BJ (cell line): ENCODE measurements at regions not wholly inside any gene's neighbourhood (a gene's known extent, or its start where the extent isn't known, plus 50 kb on each side); places are given as distances from the start of the nearest gene placed in this dataset.

Experiments
- CTCF ChIA-PET: fragments of 350-600 bp; formaldehyde crosslinking; extraction: SDS; loops from one replicate; lab custom pipeline; 2021; ENCODE audit warnings: antibody characterized with exemption, inconsistent platforms; lab: Yijun Ruan, JAX
- POLR2A ChIA-PET: fragments of 300-600 bp; sonication (Branson Sonifier 250); formaldehyde crosslinking; extraction: SDS; loops from one replicate; lab custom pipeline; 2021; ENCODE audit warnings: antibody characterized with exemption; lab: Charles Lee
- DNase-seq: peaks from one replicate; pipeline ENCODE4 v3.0.0-alpha.2; 2011; ENCODE audit warnings: low read depth
- H3K27me3 ChIP-seq: 2 replicates; pipeline ENCODE4 v1.6.0; 2011; ENCODE audit warnings: low read length; ENCODE audit not compliant: control insufficient read depth, insufficient read depth
- H3K36me3 ChIP-seq: 2 replicates; pipeline ENCODE4 v1.5.1; 2011; ENCODE audit warnings: low read length; ENCODE audit not compliant: control insufficient read depth, insufficient read depth
- H3K4me3 ChIP-seq: 2 replicates; pipeline ENCODE4 v1.5.1; 2011; ENCODE audit warnings: low read depth, mild to moderate bottlenecking, control low read depth, low read length
- CTCF ChIP-seq: IDR thresholded peaks from 2 replicates; pipeline ENCODE4 v1.5.1; 2011; ENCODE audit warnings: low read depth, mild to moderate bottlenecking, control low read depth, inconsistent platforms, low read length, moderate library complexity; ENCODE audit not compliant: insufficient read depth

- no peak for DNase-seq
- CTCF ChIA-PET: no interaction called here
- POLR2A ChIA-PET: no interaction called here
Measured at GRCh38 chr6:121855521-121855920, 420.1 kb downstream of the GJA1 start.

DNA sequence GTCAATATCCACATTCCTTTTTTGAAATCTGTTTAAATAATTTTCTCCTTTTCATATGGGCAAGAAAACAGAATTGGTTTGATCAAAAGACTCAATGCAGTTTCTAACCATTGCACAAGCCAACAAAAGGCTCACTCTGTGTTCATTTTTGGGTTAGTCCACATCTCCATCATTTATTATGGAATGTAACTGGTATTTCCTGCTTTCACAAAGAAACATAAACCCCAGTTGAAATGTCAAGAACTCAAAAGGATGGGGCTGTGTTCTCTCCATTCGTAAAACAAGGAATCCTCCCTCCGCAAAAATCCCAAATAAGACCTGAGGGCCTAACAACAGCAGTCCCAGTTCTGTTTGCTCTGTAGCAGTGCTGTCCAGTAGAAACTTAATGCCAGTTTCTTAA, 420.9 kb downstream of the GJA1 start:
- ChIA-PET POLR2A (no interaction called here), CTCF (no interaction called here)
- Histone ChIP-seq H3K36me3 (no peaks in the 10 kb centered on the region), H3K4me3 (no peak overlapping the region), H3K27me3 (no peaks in the 10 kb centered on the region)
- peak; percentile 65 for DNase-seq
- no peak for TF ChIP-seq CTCF

More at GRCh38 chr6:121855521-121855920, 420.1 kb downstream of the GJA1 start:
- H3K36me3 ChIP-seq: no peaks in the 10 kb centered on the region
- H3K27me3 ChIP-seq: no peaks in the 10 kb centered on the region
- H3K4me3 ChIP-seq: no peak overlapping the region
- TF ChIP-seq CTCF: no peak

- ChIA-PET CTCF (interaction anchor here (0.9 to 1.7 kb wide), 3 partner anchors 177 to 802 kb away, joined by 3 to 4 read pairs (median 4); no protein-coding TSS in a partner anchor), POLR2A (no interaction called here)
- H3K36me3 ChIP-seq: no peaks in the 10 kb centered on the region
- DNase-seq: no peak
- H3K27me3 ChIP-seq: no peaks in the 10 kb centered on the region
- H3K4me3 ChIP-seq: no peak overlapping the region
- TF ChIP-seq CTCF: no peak
Measured at GRCh38 chr6:121857551-121857950, 422.1 kb downstream of the GJA1 start.

DNA sequence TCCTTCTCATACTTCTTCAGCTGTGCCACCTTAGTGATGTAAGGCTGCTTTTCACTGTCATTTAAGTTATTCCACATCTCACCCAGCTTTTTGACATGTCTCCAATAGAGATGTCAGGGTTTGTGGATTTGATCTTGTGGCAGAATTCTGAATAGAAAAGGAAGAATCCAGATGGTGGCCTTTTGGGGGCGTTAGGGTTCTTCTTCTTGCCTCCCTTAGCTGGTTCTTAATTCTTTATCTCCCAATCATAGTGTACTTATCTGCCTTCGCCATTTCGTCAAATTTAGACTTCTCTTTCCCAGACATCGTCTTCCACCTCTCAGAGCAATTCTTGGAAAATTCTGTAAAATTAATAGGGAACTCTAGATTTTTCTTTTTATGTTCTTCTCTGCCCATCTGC, 422.9 kb downstream of the GJA1 start:
- CTCF ChIA-PET: interaction anchor here (0.7 to 1.7 kb wide), 7 partner anchors 166 to 803 kb away, joined by 3 to 4 read pairs (median 3); no protein-coding TSS in a partner anchor
- H3K4me3 ChIP-seq: no peak overlapping the region
- DNase-seq: no peak
- H3K27me3 ChIP-seq: no peaks in the 10 kb centered on the region
- no peaks in the 10 kb centered on the region for H3K36me3 ChIP-seq
- no peak for TF ChIP-seq CTCF
- POLR2A ChIA-PET: interaction anchor here (0.8 kb wide), 1 partner anchor 34 kb away, joined by 3 read pairs; no protein-coding TSS in a partner anchor

DNA sequence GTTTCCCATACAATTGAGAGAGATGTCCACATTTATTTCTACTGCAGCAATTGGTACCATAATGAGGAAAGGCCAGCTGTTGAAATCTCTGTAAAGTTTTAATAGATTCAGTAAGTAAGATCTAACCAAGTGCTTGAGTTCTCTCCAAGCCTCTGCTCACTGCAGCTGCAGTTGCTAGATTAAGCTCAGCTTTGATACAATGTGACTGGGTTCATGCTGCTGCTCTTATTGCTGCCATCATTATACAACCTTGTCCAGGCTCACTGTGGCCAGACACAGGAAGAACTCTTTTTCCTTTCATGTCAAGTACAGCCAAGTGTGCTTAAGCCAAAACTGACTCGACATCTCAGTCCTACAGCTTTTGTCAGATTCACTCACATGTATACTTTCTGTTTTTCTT, 423.5 kb downstream of the GJA1 start:
- no peaks in the 10 kb centered on the region for H3K36me3 ChIP-seq
- H3K27me3 ChIP-seq: no peaks in the 10 kb centered on the region
- CTCF ChIA-PET: interaction anchor here (1.1 to 1.7 kb wide), 6 partner anchors 10 to 423 kb away, joined by 3 to 4 read pairs (median 4); no protein-coding TSS in a partner anchor
- POLR2A ChIA-PET: interaction anchor here (0.6 to 0.8 kb wide), 2 partner anchors 33 to 206 kb away, joined by 3 read pairs; no protein-coding TSS in a partner anchor
- TF ChIP-seq CTCF: no peak
- H3K4me3 ChIP-seq: no peak overlapping the region
- no peak for DNase-seq
